T-helper 22 cell (primary cell): ENCODE measurements at regions not wholly inside any gene's neighbourhood (a gene's known extent, or its start where the extent isn't known, plus 50 kb on each side); places are given as distances from the start of the nearest gene placed in this dataset.

Experiments
- DNase-seq: peaks from one replicate; pipeline ENCODE4 v3.0.0-alpha.2; 2020; ENCODE audit warnings: low read depth

GRCh38 chr4:19776929-19777328 lies 474.8 kb upstream of the SLIT2 start:
- DNase-seq = no peak

DNA sequence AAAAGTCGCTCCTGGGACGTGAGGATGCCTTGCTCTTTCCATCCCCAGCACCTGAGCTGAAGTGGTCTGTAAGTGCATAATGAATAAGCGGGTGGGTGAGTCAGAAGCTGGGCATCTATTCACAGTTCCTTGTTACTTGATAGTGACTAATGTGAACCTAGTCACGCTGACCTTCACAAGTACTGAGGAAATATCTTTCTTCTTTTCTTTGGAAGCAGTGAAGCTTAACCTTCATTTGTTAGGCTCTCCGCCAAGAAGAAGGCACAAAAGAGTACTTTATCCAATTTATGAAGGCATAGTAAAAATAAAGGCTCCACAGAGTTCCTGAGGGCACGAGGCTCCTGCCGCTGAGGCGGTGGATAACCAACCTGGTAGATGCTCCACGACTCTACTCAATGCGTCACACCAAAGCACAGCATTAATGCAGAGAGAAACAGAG lies 475.7 kb upstream of the SLIT2 start:
- no peak for DNase-seq

DNA sequence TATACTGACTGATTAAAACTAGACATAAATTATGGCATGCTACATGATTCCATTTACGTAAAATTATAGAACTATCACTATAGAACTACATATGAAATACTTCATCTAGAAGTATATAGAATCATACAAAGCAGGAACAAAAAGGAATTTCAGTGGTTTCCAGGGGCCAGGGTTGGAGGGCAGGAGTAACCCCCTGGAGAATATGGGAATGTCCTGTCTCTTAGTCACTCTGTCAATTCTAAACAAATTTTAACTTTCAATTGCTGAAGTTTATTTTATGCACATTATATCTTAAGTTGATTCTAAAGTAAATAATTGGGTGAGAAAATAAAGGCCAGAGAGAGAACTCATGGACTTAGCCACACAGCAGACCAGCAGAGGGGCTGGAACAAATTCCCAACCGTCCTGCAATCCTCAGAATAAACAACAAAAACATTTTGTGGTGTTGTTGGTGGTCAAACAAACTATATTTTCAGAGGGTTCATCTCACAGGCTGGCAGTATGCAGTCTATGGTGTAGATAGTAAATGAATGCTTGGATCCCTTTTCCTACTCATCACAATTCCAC lies 476.9 kb upstream of the SLIT2 start:
- DNase-seq = no peak

- no peak for DNase-seq
Measured at GRCh38 chr4:19772581-19772980, 479.1 kb upstream of the SLIT2 start.

DNA sequence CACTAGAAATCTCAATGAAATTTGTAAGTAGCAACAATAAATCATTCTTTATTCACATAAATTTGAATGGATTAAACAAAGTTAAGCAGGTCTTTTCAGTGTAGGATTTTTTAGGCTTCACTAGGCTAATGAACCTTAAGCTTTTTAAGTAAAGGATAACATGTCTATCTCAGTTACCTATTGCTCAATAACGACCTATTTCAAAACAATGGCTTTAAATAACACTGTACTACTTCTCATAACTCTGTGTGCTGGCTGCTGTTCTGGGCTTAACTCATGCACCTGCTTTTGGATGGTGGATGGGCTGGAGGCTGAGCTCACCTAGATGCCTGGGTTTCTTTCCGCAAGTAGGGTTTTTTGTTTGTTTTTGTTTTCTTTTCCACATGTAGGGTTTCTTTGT lies 495.0 kb upstream of the SLIT2 start:
- no peak for DNase-seq

DNA sequence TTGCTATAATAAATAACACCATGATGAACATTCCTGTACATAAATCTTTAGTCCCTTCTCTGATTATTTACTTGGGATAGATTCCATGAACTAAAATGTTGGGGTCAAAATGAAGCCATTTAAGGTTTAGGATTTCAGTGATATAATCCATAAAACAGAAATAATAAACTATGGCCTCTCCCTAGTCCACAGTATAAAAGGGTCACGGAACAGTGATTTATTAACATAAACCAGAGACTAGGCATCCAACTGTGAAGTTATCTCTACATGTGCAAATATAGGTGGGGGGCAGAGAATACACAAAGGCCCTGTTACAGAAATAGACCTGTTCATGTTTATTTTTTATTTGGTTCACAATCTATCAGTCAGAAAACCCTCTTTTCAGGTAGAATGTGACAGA lies 499.1 kb upstream of the SLIT2 start:
- no peak for DNase-seq

DNA sequence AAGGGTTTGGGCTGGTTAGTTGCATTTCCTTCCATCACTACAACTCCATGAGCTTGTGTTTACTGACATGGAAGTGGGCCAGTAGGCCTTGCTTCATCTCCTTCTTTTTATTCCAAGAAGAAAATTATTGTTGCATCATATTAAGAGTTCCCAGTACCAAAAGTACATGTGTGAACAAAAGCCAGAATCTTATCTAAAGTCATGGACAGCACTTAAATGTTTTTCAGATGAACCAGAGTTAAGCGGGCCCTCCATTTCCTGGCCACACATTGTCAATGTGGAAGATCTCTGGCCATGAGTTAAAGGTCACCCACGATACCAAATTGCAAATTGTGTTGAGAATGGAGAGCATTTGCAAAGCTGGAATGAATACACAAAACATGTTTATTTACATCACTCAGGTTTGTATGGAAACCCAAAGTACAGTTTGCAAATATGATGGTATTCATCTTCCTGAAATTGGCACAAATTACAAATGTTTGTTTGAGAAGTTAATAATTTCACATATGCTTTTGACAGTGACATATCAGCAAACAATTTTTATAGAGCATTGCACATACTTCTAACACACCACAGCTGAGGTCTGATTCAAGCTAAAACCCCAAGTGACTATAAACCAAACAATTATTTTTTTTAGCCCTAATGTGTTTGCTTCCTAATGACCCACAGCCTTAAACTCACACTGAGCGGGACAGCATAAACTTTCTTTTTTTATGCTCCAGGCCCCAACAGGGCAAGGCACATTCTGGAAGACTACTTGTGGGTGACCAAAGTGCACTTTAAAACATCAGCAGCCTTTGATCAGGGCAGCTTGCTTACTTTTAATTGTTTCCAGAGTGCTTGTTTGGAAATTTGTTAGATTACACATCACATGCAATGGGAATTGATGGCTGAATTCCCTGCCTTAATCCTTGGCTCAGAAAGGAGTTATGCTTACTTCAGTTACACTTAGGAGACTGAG lies 502.9 kb upstream of the SLIT2 start:
- no peak for DNase-seq

DNA sequence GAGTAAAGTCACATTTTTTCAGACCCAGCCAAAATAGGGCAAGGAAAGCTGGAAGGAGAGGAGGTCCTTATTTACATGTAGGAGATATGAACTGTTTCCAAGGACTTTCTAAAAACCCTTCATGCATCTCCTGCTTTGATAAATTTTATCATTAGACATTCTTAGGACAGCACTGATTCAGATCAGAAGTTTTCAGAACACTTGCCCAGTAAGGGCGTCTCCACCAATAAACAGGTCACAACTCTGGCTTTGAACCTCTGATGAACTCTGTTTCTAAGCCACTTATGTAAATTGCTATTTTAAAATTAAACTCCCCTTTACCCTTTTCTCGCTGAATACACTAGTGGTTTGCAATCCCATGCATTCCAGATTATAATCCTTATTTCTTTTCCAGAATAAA lies 505.3 kb upstream of the SLIT2 start:
- DNase-seq = no peak

GRCh38 chr4:19743115-19743638 lies 508.5 kb upstream of the SLIT2 start:
- DNase-seq = no peak

GRCh38 chr4:19739101-19739651 lies 512.5 kb upstream of the SLIT2 start:
- no peak for DNase-seq

DNA sequence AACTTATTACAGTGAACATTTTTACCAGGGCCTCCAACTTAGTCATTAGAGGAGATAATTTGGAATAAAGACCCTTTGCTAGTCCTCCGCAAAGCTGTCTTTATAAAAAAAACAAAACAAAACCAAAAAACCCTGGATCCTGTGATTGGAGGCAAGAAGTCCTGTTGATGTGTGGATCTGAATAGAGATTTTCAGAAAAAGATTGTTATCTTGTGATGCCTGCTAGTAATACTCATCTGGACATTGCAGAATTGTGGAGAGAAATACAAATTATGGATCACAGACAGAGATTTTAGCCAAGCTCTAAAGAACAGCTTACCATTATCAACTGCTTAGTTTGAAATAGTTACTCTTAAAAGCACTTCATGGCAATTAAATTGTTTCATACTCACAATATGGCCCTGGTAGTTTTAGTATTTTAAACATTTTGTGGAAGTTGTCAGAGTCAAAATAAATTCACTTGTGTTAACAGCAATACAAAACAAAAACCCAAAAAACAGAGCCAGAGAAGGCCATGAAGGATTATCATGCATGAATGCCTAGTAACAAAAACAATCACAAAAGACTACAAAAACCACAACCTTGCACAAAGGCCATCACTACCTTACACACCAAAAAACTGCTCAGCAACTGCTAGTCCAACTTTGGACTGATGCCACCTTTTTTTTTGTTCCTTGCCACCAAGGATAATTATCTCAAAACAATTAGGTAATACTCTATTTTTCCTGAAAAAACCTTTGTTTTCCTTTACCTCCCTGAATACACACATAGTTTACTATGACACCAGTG lies 514.5 kb upstream of the SLIT2 start:
- no peak for DNase-seq

DNA sequence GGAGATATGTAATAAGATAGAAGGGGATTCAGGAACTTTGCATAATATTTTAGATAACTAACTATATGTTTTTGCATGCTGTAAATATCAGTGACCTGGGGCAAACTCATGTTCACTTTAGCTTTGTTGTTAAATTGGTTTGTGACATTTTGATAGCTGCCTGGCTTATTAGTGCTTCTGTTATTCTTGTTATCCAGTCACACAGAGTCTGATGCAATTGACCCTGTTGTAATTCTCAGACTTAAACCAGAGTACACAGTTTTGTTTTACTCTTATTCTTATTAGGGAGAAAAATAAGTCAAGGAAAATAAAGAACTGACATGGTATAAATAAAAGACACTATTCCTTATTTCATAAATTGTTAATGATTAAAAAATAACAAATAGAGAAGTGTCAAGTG lies 516.7 kb upstream of the SLIT2 start:
- no peak for DNase-seq

GRCh38 chr4:19729886-19730651 lies 521.6 kb upstream of the SLIT2 start:
- DNase-seq = no peak

GRCh38 chr4:19728773-19729172 lies 522.9 kb upstream of the SLIT2 start:
- no peak for DNase-seq

DNA sequence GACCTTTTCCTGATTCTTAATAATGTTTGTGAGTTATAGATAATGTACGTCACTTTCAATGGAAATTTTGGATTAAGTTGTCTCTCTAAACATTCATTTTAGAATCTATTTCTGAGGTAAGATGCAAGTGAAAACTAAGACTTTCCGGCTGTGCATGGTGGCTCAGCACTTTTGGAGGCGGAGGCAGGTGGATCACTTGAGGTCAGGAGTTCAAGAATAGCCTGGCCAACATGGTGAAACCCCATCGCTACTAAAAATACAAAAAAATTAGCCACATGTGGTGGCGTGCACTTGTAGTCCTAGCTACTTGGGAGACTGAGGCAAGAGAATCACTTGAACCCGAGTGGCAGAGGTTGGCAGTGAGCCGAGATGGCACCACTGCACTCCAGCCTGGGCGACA lies 524.6 kb upstream of the SLIT2 start:
- DNase-seq = no peak

DNA sequence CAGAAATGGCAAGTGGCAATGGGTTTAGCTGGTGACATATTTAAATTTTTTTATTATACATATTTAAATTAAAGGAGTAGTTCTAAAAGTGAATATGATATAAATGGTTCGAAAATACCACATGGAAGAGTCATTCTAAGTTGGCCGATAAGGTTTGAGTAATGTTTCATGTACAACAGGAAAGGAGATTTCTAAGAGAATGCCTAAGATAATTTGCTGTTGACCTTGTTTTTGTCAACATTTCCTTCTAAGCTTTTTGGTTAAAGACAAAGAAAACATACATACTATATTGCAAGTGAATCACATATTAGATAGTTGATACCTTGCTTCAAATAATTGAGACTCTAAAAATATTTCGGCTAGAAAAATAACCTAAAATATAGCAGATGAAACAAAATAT lies 526.6 kb upstream of the SLIT2 start:
- no peak for DNase-seq

- DNase-seq = no peak
Measured at GRCh38 chr4:19722404-19722803, 529.3 kb upstream of the SLIT2 start.

DNA sequence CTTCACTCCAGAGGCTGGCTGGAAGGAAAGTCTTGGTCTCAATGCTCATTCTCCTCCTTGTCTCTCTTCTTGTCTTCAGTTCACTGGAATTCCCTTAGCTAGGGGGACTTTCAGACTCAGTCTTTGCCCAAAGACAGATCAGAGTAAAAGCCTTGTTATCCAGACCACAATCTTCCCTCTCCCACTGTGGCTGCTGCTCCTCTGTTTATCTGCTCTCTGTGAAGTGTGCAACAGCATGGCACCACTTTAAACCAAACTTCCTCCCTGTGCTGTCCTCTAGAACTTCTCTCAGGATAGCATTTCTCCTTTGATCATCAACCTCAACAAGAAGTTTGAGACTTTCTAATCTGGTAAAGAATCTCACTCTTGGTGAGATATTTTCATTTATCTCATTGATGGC lies 530.1 kb upstream of the SLIT2 start:
- DNase-seq = no peak

DNA sequence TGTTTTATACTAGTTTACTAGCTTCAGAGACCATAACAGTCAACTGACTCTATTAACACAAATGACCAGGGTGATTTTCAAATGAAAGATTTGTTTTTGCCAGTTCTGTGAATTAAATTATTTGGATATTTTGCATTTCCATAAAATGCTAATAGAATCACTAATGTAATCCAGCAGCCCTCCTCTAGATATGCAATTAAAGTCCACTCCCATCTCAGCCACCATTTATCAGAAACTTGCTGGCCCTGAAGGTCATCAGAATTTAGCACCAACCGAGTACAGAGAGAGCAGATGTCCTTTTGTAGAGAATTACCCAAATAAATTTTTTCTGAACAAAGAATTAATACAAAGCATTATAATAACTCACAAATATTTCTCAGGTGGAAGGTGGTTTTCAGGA lies 531.1 kb upstream of the SLIT2 start:
- no peak for DNase-seq

DNA sequence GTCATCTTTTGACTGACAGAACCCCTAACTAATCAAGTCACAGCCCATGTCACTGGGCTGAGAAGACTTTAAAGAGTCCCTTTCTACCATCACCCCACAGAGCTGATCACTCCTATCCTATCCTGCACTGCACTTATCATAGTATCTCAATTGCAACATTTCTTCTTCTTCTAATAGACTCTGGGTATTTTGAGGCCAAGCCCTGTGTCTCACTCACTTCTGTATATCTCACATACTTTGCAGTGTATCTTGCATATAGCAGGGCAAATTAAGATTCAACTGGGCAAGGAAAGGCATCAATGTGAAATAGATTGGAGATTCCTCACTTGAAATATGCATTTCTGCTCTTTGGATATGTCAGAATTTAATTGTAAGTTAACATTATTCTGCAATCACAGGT lies 531.5 kb upstream of the SLIT2 start:
- no peak for DNase-seq

DNA sequence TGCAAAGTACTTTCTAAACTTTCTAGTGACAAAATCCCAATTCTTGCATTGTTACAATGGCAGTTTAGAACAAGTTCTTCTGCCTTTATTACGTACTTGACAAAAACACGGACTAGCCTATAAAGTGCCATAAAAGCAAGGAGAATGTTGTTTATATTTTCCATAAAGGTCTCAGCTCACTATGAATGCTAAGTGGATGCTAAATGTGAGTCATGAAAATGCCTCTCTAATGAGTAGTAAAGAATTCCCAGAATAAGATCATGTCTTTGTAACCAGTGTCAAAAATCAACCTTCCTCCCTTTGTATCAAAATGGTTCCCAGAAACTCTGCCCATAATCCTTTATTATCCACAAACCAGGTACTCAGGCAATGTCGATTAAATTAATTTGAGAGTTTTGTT lies 539.8 kb upstream of the SLIT2 start:
- DNase-seq = no peak

DNA sequence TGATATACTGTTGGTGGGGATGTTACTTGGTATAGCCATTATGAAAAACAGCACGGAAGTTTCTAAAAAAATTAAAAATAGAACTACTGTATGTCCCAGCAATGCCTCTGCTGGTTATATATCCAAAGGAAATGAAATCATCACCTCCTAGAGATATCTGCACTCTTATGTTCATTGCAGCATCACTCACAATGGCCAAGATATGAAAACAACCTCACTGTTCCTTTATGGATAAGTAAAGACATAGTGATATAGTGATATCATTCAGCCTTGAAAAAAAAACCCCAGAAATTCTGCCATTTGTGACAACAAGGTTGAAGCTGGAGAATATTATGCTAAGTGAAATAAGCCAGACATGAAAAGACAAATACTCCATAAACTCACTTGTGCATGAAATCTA lies 543.8 kb upstream of the SLIT2 start:
- no peak for DNase-seq
